Sigmoid colon (tissue), 6 donors: ENCODE measurements at regions not wholly inside any gene's neighbourhood (a gene's known extent, or its start where the extent isn't known, plus 50 kb on each side); places are given as distances from the start of the nearest gene placed in this dataset.

Experiments
- DNase-seq: peaks from one replicate; pipeline ENCODE4 v3.0.0-alpha.2; 2019
- H3K27ac ChIP-seq, 4 donors: fragments of 200-600 bp; sonication (generic); one replicate each; pipeline ENCODE4 v1.5.1; 2016 to 2019; ENCODE audit warnings: mild to moderate bottlenecking in 1 of 4
- H3K27me3 ChIP-seq, 3 donors: fragments of 200-600 bp; sonication (generic); one replicate each; pipeline ENCODE4 v1.5.1; 2019; ENCODE audit warnings: mild to moderate bottlenecking in 1 of 3
- H3K36me3 ChIP-seq, 4 donors: fragments of 200-600 bp; sonication (generic); one replicate each; pipeline ENCODE4 v1.5.1; 2016 to 2019
- H3K4me1 ChIP-seq, 4 donors: fragments of 200-600 bp; sonication (generic); one replicate each; pipeline ENCODE4 v1.5.1; 2017 to 2019
- H3K4me3 ChIP-seq, 4 donors: fragments of 200-600 bp; sonication (generic); one replicate each; pipeline ENCODE4 v1.5.1; 2017 to 2019; ENCODE audit warnings: mild to moderate bottlenecking in 2 of 4, moderate library complexity in 1 of 4
- H3K9me3 ChIP-seq, 4 donors: fragments of 200-600 bp in 3 of 4; sonication (generic) in 3 of 4; one replicate each; pipeline versions ENCODE4 v1.5.1 to v1.6.1; 2013 to 2019
- EP300 ChIP-seq, 4 donors: sonication (generic); formaldehyde crosslinking; IDR thresholded peaks; one replicate each; pipeline ENCODE4 v1.6.1; 2017; ENCODE audit warnings: antibody characterized with exemption in 4 of 4
- POLR2A ChIP-seq, 2 donors: fragments of 450-650 bp; IDR thresholded peaks; one replicate each; pipeline ENCODE4 v1.6.1; 2016; ENCODE audit warnings: antibody characterized with exemption in 2 of 2, mild to moderate bottlenecking in 2 of 2, moderate library complexity in 2 of 2
- POLR2AphosphoS5 ChIP-seq, 4 donors: sonication (generic); formaldehyde crosslinking; IDR thresholded peaks; one replicate each; pipeline ENCODE4 v1.6.1; 2017; ENCODE audit warnings: antibody characterized with exemption in 4 of 4
- WGBS, 2 donors: extraction: QIAGEN DNeasy Blood & Tissue Kit; methylation state at CpG; one replicate each; pipeline ENCODE4 v1.1.7; 2013; 5-methylcytosine and 5-hydroxymethylcytosine counted together
- intact Hi-C: fragments of 100-400 bp; cut with DNase I; formaldehyde crosslinking; loops from one replicate; pipeline ENCODE4 v1.15.1; 2023
- TF ChIP-seq, protein P1 (sequence below), 4 experiments: fragments of 450-650 bp in 3 of 4; fragments of 200-600 bp in 1 of 4; IDR thresholded peaks; one replicate each; pipeline ENCODE4 v1.5.1; 2016 to 2019; ENCODE audit warnings: antibody characterized with exemption in 4 of 4, mild to moderate bottlenecking in 3 of 4, moderate library complexity in 2 of 4
- donor health status: healthy with polysubstance abuse.
- donor health status: healthy.

DNA sequence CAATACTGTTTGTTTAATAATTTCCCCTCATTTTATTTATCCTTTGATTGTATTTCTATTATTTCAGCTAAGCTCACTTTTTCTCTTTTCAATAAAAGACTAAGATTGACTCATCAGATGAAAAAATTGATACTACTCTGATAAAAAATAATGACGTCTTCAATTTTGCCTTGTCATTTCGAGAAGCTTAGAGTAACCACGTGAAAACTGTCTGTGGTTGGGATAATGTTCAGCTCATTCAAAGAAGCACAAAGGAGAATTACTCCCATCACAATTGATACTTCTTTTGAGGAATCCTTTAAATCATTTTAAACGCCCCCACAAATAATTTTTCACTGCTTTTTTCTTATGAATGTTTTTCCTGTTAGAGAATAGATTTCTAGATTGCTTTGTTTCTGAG, 318.7 kb upstream of the SLITRK1 start:
- no peaks in the 10 kb centered on the region for H3K27me3 ChIP-seq
- no peak overlapping the region for H3K4me3 ChIP-seq
- no peaks in the 10 kb centered on the region for H3K4me1 ChIP-seq
- H3K36me3 ChIP-seq, result no peaks in the 10 kb centered on the region
- TF ChIP-seq, protein P1, sequence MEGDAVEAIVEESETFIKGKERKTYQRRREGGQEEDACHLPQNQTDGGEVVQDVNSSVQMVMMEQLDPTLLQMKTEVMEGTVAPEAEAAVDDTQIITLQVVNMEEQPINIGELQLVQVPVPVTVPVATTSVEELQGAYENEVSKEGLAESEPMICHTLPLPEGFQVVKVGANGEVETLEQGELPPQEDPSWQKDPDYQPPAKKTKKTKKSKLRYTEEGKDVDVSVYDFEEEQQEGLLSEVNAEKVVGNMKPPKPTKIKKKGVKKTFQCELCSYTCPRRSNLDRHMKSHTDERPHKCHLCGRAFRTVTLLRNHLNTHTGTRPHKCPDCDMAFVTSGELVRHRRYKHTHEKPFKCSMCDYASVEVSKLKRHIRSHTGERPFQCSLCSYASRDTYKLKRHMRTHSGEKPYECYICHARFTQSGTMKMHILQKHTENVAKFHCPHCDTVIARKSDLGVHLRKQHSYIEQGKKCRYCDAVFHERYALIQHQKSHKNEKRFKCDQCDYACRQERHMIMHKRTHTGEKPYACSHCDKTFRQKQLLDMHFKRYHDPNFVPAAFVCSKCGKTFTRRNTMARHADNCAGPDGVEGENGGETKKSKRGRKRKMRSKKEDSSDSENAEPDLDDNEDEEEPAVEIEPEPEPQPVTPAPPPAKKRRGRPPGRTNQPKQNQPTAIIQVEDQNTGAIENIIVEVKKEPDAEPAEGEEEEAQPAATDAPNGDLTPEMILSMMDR (IDR thresholded peaks at IDR 0.05), result no peak
- no peak for TF ChIP-seq POLR2AphosphoS5 (IDR thresholded peaks at IDR 0.05)
- TF ChIP-seq EP300 (IDR thresholded peaks at IDR 0.05), result no peak
- no peak for TF ChIP-seq POLR2A (IDR thresholded peaks at IDR 0.05)
- intact Hi-C loops, result no loop called here
- H3K9me3 ChIP-seq, result no peaks in the 10 kb centered on the region
- no peak for DNase-seq
- H3K27ac ChIP-seq, result no peak overlapping the region
- WGBS, 2 donors, result 59 to 60% methylated on average over 4 of the region's 4 CpGs

GRCh38 chr13:84192125-84192524, 309.9 kb upstream of the SLITRK1 start:
- H3K27ac ChIP-seq, result no peak overlapping the region
- H3K27me3 ChIP-seq, result no peaks in the 10 kb centered on the region
- TF ChIP-seq EP300 (IDR thresholded peaks at IDR 0.05) (no peak), POLR2AphosphoS5 (IDR thresholded peaks at IDR 0.05) (no peak), POLR2A (IDR thresholded peaks at IDR 0.05) (no peak)
- TF ChIP-seq, protein P1 (IDR thresholded peaks at IDR 0.05), result no peak
- WGBS, 2 donors, result 83 to 89% methylated on average over 3 of the region's 3 CpGs
- H3K4me3 ChIP-seq, result no peak overlapping the region
- H3K36me3 ChIP-seq, result no peaks in the 10 kb centered on the region
- intact Hi-C loops, result no loop called here
- H3K9me3 ChIP-seq, result no peaks in the 10 kb centered on the region
- no peak for DNase-seq
- H3K4me1 ChIP-seq, result no peaks in the 10 kb centered on the region

DNA sequence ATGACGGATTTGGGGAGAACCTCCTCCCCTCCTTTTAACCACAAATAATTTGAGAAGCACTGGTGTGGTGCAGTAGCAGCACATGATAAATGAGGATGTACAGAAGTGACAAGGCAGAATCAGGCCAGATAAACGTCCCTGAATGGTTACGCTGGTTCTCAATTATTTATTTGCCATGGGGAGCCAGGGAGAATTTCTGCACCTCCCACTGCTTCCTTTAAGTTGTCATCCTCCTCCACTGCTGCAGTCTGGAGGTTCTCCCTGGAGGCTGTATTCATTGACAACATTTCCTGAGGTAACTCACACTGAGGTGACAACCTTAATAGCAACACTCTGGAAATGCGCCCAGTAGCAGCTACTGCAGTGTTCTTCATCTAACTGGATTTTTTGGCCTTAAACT, 308.9 kb upstream of the SLITRK1 start:
- TF ChIP-seq POLR2AphosphoS5 (IDR thresholded peaks at IDR 0.05) (no peak), POLR2A (IDR thresholded peaks at IDR 0.05) (no peak)
- TF ChIP-seq, protein P1 (IDR thresholded peaks at IDR 0.05), result no peak
- intact Hi-C loops, result no loop called here
- Histone ChIP-seq H3K36me3 (no peaks in the 10 kb centered on the region), H3K4me1 (no peaks in the 10 kb centered on the region), H3K9me3 (no peaks in the 10 kb centered on the region), H3K27me3 (no peaks in the 10 kb centered on the region), H3K4me3 (no peak overlapping the region), H3K27ac (no peak overlapping the region)
- 63 to 82% methylated on average over 4 of the region's 4 CpGs for WGBS, 2 donors
- no peak for DNase-seq

DNA sequence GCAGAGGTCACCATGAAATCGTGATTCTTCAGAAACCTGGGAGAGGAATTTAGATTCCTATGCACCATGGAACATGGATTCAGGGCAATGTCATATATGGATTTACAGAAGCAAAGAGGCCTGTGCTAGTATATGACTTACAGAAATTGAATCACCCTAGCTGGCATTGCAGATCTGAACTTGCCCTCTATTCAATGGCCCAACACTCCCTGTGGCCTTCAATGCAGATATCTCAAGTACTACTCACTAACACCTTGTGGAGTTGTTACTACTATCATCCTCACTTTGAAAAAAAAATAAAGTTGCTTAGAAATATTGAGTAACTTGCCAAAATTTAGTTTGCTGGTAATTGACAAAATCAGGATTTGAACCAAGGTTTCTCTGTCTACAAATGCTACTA, 305.4 kb upstream of the SLITRK1 start:
- H3K4me3 ChIP-seq, result no peak overlapping the region
- H3K4me1 ChIP-seq, result no peaks in the 10 kb centered on the region
- no peak for DNase-seq
- WGBS, 2 donors, result 82 to 90% methylated on average over 1 of the region's 1 CpG
- TF ChIP-seq POLR2AphosphoS5 (IDR thresholded peaks at IDR 0.05) (no peak), POLR2A (IDR thresholded peaks at IDR 0.05) (no peak)
- no peaks in the 10 kb centered on the region for H3K27me3 ChIP-seq
- no peak overlapping the region for H3K27ac ChIP-seq
- no peaks in the 10 kb centered on the region for H3K9me3 ChIP-seq
- intact Hi-C loops, result no loop called here
- H3K36me3 ChIP-seq, result no peaks in the 10 kb centered on the region

- Histone ChIP-seq H3K27ac (no peak overlapping the region), H3K27me3 (no peaks in the 10 kb centered on the region), H3K36me3 (no peaks in the 10 kb centered on the region), H3K4me3 (no peak overlapping the region), H3K4me1 (no peaks in the 10 kb centered on the region), H3K9me3 (peaks cover 0 to 2% (median 0%) of the 10 kb centered on the region in 4 donors)
- WGBS, 2 donors, result 95 to 96% methylated on average over 2 of the region's 2 CpGs
- intact Hi-C loops, result no loop called here
- TF ChIP-seq POLR2AphosphoS5 (IDR thresholded peaks at IDR 0.05), result no peak
- TF ChIP-seq POLR2A (IDR thresholded peaks at IDR 0.05), result no peak
- TF ChIP-seq, protein P1 (IDR thresholded peaks at IDR 0.05), result no peak
- no peak for TF ChIP-seq EP300 (IDR thresholded peaks at IDR 0.05)
- no peak for DNase-seq
Measured at GRCh38 chr13:84139561-84140158, 257.4 kb upstream of the SLITRK1 start.
